ENCODE measurements at regions not wholly inside any gene's neighbourhood (a gene's known extent, or its start where the extent isn't known, plus 50 kb on each side); places are given as distances from the start of the nearest gene placed in this dataset.
A peak's percentile ranks its signal among the peaks of the same experiment; 100 is the strongest.

DNA sequence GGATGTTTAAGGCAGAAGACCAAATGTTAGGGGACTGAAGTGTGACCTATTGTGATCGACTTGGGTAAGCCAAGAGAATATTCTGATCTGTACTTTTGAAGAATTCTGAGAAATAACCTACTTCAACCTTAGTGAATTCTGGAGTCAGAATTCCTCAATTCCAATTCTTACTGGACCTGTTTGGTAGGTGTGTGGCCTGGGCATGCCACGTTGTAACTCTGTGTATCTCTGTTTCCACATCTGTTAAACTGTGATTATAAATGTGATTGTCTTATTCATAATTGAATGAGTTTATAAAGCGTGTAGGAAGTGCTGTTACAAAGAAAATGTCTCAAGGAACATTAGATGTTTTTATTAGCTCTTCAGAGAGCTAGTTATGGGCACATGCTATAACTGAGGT, 64.5 kb downstream of the TUSC1 start:
- H3K36me3 ChIP-seq (ENCODE audit: control insufficient read depth, insufficient read depth, low read length), result no peaks in the 10 kb centered on the region
- peak; percentile 41 for DNase-seq (ENCODE audit: low read depth)
- H3K4me3 ChIP-seq (ENCODE audit: low read depth, low read length), result no peak overlapping the region
- TF ChIP-seq, protein P1, sequence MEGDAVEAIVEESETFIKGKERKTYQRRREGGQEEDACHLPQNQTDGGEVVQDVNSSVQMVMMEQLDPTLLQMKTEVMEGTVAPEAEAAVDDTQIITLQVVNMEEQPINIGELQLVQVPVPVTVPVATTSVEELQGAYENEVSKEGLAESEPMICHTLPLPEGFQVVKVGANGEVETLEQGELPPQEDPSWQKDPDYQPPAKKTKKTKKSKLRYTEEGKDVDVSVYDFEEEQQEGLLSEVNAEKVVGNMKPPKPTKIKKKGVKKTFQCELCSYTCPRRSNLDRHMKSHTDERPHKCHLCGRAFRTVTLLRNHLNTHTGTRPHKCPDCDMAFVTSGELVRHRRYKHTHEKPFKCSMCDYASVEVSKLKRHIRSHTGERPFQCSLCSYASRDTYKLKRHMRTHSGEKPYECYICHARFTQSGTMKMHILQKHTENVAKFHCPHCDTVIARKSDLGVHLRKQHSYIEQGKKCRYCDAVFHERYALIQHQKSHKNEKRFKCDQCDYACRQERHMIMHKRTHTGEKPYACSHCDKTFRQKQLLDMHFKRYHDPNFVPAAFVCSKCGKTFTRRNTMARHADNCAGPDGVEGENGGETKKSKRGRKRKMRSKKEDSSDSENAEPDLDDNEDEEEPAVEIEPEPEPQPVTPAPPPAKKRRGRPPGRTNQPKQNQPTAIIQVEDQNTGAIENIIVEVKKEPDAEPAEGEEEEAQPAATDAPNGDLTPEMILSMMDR (IDR thresholded peaks at IDR 0.05; ENCODE audit: insufficient read depth, low read length, severe bottlenecking), result no peak
- no peak for FAIRE-seq
- H3K27me3 ChIP-seq (ENCODE audit: control insufficient read depth, insufficient read depth, low read length), result no peaks in the 10 kb centered on the region

DNA sequence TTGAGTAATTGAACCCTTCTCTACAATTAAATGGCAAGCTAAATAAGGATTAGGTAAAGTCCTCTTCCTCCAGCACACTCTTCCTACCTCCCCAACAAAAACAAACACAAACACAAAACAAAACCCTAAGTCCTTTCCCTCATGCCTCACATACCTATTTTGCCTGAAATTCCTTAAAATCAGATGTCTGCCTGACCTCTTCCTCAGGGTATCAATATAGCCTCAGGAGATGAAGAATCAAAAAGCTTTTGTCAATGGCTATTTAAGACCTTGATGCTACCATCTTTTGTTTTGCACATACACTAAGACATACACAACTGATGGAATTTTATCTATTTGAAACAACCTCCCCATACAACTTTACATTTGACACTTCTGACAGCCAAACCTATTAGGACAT, 75.1 kb downstream of the TUSC1 start:
- DNase-seq (ENCODE audit: low read depth) (no peak), FAIRE-seq (no peak)
- H3K27me3 ChIP-seq (ENCODE audit: control insufficient read depth, insufficient read depth, low read length), result no peaks in the 10 kb centered on the region
- H3K4me3 ChIP-seq (ENCODE audit: low read depth, low read length), result no peak overlapping the region
- H3K36me3 ChIP-seq (ENCODE audit: control insufficient read depth, insufficient read depth, low read length), result no peaks in the 10 kb centered on the region
- TF ChIP-seq, protein P1 (IDR thresholded peaks at IDR 0.05; ENCODE audit: insufficient read depth, low read length, severe bottlenecking), result no peak

DNA sequence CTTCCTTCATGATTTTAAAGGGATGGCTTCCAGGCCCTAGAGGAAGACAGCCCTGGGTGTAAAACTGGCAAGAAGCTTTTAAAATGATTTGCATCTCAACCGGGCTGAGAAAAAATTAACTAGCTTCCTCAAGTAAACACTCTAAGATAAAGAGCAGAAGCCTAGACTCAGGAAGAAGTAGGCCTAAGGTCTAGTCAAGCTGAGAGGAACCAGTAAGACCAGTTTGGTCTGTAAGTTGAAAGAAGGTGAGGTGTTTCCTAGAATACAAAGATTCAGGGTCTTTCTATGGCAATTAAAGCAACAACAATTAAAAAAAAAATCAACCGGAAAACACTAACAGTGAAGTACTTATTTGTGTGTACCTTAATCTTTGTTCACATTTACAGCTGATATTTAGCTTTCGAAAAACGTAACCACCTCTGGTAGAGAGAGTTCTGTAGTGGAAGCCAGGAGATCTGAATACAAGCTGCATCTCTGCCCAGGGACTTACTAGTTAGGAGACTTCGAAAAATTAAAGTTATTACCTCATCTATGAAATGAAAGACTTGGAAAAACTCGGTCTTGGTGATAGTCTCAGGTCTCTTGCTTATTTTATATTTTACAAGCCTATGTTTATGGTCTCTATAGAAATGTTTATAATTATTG, 75.7 kb downstream of the TUSC1 start:
- H3K4me3 ChIP-seq (ENCODE audit: low read depth, low read length), result no peak overlapping the region
- no peak for FAIRE-seq
- TF ChIP-seq, protein P1 (IDR thresholded peaks at IDR 0.05; ENCODE audit: insufficient read depth, low read length, severe bottlenecking), result no peak
- H3K36me3 ChIP-seq (ENCODE audit: control insufficient read depth, insufficient read depth, low read length), result no peaks in the 10 kb centered on the region
- H3K27me3 ChIP-seq (ENCODE audit: control insufficient read depth, insufficient read depth, low read length), result no peaks in the 10 kb centered on the region
- peak; percentile 21 for DNase-seq (ENCODE audit: low read depth)

DNA sequence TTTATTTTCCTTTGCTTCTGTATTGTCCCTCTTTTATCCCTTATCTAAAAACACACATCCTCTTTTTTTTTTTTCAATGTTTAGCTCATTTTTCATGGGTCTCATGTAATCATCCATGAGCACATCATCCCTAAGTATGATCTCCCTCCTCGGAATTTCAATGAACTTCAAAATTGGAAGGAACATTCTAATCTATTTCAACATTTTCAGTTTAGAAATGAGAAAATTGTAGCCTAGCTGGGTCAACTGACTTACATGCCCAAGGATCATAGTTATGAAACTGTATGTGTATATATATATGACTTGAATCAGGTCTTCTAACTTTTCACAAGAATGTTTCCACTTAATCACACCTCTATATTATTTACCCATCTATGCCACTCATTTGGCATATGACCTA, 77.7 kb downstream of the TUSC1 start:
- DNase-seq (ENCODE audit: low read depth) (no peak), FAIRE-seq (no peak)
- Histone ChIP-seq H3K4me3 (ENCODE audit: low read depth, low read length) (no peak overlapping the region), H3K27me3 (ENCODE audit: control insufficient read depth, insufficient read depth, low read length) (no peaks in the 10 kb centered on the region), H3K36me3 (ENCODE audit: control insufficient read depth, insufficient read depth, low read length) (no peaks in the 10 kb centered on the region)
- TF ChIP-seq, protein P1 (IDR thresholded peaks at IDR 0.05; ENCODE audit: insufficient read depth, low read length, severe bottlenecking), result no peak

DNA sequence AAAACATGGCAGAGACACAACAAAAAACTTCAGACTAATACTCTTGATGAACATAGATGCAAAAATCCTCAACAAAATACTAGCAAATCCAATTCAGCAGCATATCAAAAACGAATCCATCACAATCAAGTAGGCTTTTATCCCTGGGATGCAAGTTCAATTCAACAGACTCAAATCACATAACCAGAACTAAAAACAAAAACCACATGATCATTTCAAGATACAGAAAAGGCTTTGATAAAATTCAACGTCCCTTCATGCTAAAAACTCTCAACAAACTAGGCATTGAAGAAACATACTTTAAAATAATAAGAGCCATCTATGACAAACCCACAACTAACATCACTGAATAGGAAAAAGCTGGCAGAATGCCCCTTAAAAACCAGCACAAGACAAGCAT, 93.6 kb downstream of the TUSC1 start:
- DNase-seq (ENCODE audit: low read depth), result no peak
- H3K27me3 ChIP-seq (ENCODE audit: control insufficient read depth, insufficient read depth, low read length), result no peaks in the 10 kb centered on the region
- H3K36me3 ChIP-seq (ENCODE audit: control insufficient read depth, insufficient read depth, low read length), result no peaks in the 10 kb centered on the region
- no peak for FAIRE-seq
- no peak overlapping the region for H3K4me3 ChIP-seq (ENCODE audit: low read depth, low read length)
- TF ChIP-seq, protein P1 (IDR thresholded peaks at IDR 0.05; ENCODE audit: insufficient read depth, low read length, severe bottlenecking), result no peak

DNA sequence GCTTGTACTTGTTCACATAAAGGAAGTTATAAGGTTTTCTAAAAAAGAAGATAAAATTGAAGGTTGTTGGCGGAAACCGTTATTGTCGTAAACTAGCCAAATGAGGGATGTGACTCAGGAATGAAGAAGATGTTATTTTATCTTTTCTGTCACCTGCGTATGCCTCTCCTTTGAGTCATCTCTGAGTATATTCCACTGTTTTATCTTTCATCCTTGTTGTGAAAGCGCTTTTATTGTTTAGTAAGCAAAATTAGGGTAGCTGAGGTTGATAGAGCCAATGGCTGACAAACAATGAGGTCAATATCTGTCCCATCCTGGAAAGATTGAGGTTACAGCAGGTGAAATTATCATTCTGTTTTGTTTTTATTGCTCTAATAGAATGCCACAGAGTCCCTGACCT, 105.0 kb downstream of the TUSC1 start:
- DNase-seq (ENCODE audit: low read depth) (no peak), FAIRE-seq (no peak)
- Histone ChIP-seq H3K36me3 (ENCODE audit: control insufficient read depth, insufficient read depth, low read length) (no peaks in the 10 kb centered on the region), H3K4me3 (ENCODE audit: low read depth, low read length) (no peak overlapping the region), H3K27me3 (ENCODE audit: control insufficient read depth, insufficient read depth, low read length) (no peaks in the 10 kb centered on the region)
- TF ChIP-seq, protein P1 (IDR thresholded peaks at IDR 0.05; ENCODE audit: insufficient read depth, low read length, severe bottlenecking), result no peak

All from bronchial epithelial cell (primary cell).